H1 (cell line): ENCODE measurements at regions not wholly inside any gene's neighbourhood (a gene's known extent, or its start where the extent isn't known, plus 50 kb on each side); places are given as distances from the start of the nearest gene placed in this dataset.

Experiments
- CTCF ChIP-seq, 3 experiments: IDR thresholded peaks; 1 replicate in 2 of 3; 2 replicates in 1 of 3; pipeline versions ENCODE4 v1.5.1 to v1.6.1; 2011; ENCODE audit warnings: low read length in 3 of 3, mild to moderate bottlenecking in 3 of 3, inconsistent platforms in 2 of 3, low read depth in 1 of 3, moderate library complexity in 1 of 3; ENCODE audit not compliant: insufficient read depth in 1 of 3; ENCODE audit errors: control extremely low read depth in 1 of 3
- GABPA ChIP-seq: IDR thresholded peaks from 2 replicates; pipeline ENCODE4 v1.6.1; 2011; ENCODE audit warnings: mild to moderate bottlenecking, low read length, moderate library complexity, borderline replicate concordance; ENCODE audit not compliant: insufficient read depth
- JUND ChIP-seq: IDR thresholded peaks from 2 replicates; pipeline ENCODE4 v1.6.1; 2011; ENCODE audit warnings: mild to moderate bottlenecking, improper control_type of control experiment, low read length
- KDM5A ChIP-seq: fragments of 200-600 bp; IDR thresholded peaks from 2 replicates; pipeline ENCODE4 v1.7.1; 2012; ENCODE audit warnings: mild to moderate bottlenecking, low read length, inconsistent platforms, mixed read lengths
- MAX ChIP-seq: IDR thresholded peaks from 2 replicates; pipeline ENCODE4 v1.6.1; 2012; ENCODE audit warnings: inconsistent platforms
- NRF1 ChIP-seq: IDR thresholded peaks from 2 replicates; pipeline ENCODE4 v1.6.1; 2011; ENCODE audit warnings: mild to moderate bottlenecking, low read depth, low read length, improper control_type of control experiment
- POLR2AphosphoS5 ChIP-seq: IDR thresholded peaks from 2 replicates; pipeline ENCODE4 v1.6.1; 2011; ENCODE audit warnings: low read depth, low read length
- RAD21 ChIP-seq, 2 experiments: IDR thresholded peaks in 1 of 2; conservative IDR thresholded peaks in 1 of 2; 2 replicates each; pipeline ENCODE4 v1.6.1; 2011; ENCODE audit warnings: low read depth in 2 of 2, low read length in 2 of 2, improper control_type of control experiment in 1 of 2, inconsistent platforms in 1 of 2, mild to moderate bottlenecking in 1 of 2, moderate library complexity in 1 of 2
- YY1 ChIP-seq: IDR thresholded peaks from 2 replicates; pipeline ENCODE4 v1.6.1; 2011; ENCODE audit warnings: low read depth, mild to moderate bottlenecking, low read length

- TF ChIP-seq YY1 (no peak), NRF1 (no peak), POLR2AphosphoS5 (no peak), RAD21 (IDR thresholded peaks at IDR 0.05 in 1 of 2, conservative IDR thresholded peaks at IDR 0.05 in 1 of 2; ENCODE audit: low read depth in 2 of 2, low read length in 2 of 2) (no peak), GABPA (no peak), JUND (no peak), MAX (no peak), CTCF (IDR thresholded peaks at IDR 0.05; ENCODE audit: control extremely low read depth in 1 of 3, insufficient read depth in 1 of 3, low read depth in 1 of 3, low read length in 3 of 3) (no peak), KDM5A (no peak)
These were observed 133.0 kb upstream of the EFNA5 start for GRCh38 chr5:107803728-107804127.
